Esophagus squamous epithelium (tissue), 4 donors: ENCODE measurements at regions not wholly inside any gene's neighbourhood (a gene's known extent, or its start where the extent isn't known, plus 50 kb on each side); places are given as distances from the start of the nearest gene placed in this dataset.

ENCODE experiments used
- POLR2A ChIP-seq, 4 donors: fragments of 450-650 bp; IDR thresholded peaks; one replicate each; pipeline ENCODE4 v1.6.1; 2017; ENCODE audit warnings: antibody characterized with exemption in 4 of 4, mild to moderate bottlenecking in 4 of 4, moderate library complexity in 3 of 4
- TF ChIP-seq, protein P1 (sequence below), 6 experiments: fragments of 450-650 bp in 4 of 6; fragments of 200-600 bp in 2 of 6; sonication (generic) in 2 of 6; IDR thresholded peaks; one replicate each; pipeline ENCODE4 v1.5.1; 2016 to 2019; ENCODE audit warnings: antibody characterized with exemption in 6 of 6, mild to moderate bottlenecking in 4 of 6, moderate library complexity in 4 of 6

GRCh38 chr18:26662996-26663395 is 114.6 kb upstream of the KCTD1 start:
- TF ChIP-seq, protein P1, sequence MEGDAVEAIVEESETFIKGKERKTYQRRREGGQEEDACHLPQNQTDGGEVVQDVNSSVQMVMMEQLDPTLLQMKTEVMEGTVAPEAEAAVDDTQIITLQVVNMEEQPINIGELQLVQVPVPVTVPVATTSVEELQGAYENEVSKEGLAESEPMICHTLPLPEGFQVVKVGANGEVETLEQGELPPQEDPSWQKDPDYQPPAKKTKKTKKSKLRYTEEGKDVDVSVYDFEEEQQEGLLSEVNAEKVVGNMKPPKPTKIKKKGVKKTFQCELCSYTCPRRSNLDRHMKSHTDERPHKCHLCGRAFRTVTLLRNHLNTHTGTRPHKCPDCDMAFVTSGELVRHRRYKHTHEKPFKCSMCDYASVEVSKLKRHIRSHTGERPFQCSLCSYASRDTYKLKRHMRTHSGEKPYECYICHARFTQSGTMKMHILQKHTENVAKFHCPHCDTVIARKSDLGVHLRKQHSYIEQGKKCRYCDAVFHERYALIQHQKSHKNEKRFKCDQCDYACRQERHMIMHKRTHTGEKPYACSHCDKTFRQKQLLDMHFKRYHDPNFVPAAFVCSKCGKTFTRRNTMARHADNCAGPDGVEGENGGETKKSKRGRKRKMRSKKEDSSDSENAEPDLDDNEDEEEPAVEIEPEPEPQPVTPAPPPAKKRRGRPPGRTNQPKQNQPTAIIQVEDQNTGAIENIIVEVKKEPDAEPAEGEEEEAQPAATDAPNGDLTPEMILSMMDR (IDR thresholded peaks at IDR 0.05) = no peak
- TF ChIP-seq POLR2A (IDR thresholded peaks at IDR 0.05) = no peak
